DOHH2 (cell line): ENCODE measurements at regions not wholly inside any gene's neighbourhood (a gene's known extent, or its start where the extent isn't known, plus 50 kb on each side); places are given as distances from the start of the nearest gene placed in this dataset.

ENCODE experiments used
- H3F3A ChIP-seq: fragments of 200-600 bp; sonication (generic), shearing (Covaris generic); 2 replicates; pipeline ENCODE4 v1.6.0; 2016; ENCODE audit warnings: antibody characterized with exemption, mild to moderate bottlenecking; ENCODE audit not compliant: control insufficient read depth, insufficient read depth
- H3K27ac ChIP-seq: fragments of 200-600 bp; sonication (generic); 2 replicates; pipeline ENCODE4 v1.5.1; 2014; ENCODE audit warnings: low read depth, mild to moderate bottlenecking, low read length, moderate library complexity
- H3K27me3 ChIP-seq: fragments of 200-600 bp; sonication (generic); 2 replicates; pipeline ENCODE4 v1.6.1; 2014; ENCODE audit warnings: mild to moderate bottlenecking, low read length, mixed read lengths; ENCODE audit not compliant: control insufficient read depth
- H3K36me3 ChIP-seq: fragments of 200-600 bp; sonication (generic); 2 replicates; pipeline ENCODE4 v1.6.1; 2014; ENCODE audit warnings: mild to moderate bottlenecking, low read length, moderate library complexity, mixed read lengths; ENCODE audit not compliant: control insufficient read depth
- H3K4me1 ChIP-seq: fragments of 200-600 bp; sonication (generic); 2 replicates; pipeline ENCODE4 v1.6.1; 2014; ENCODE audit warnings: mild to moderate bottlenecking, low read length, mixed read lengths; ENCODE audit not compliant: control insufficient read depth
- H3K4me2 ChIP-seq: fragments of 200-600 bp; sonication (generic); 2 replicates; pipeline ENCODE4 v1.6.0; 2014; ENCODE audit warnings: mild to moderate bottlenecking, low read length, moderate library complexity
- H3K4me3 ChIP-seq: fragments of 200-600 bp; sonication (generic); 2 replicates; pipeline ENCODE4 v1.5.1; 2014; ENCODE audit warnings: mild to moderate bottlenecking, low read length, mixed read lengths
- H3K79me2 ChIP-seq: fragments of 200-600 bp; sonication (generic); 2 replicates; pipeline ENCODE4 v1.6.1; 2014; ENCODE audit warnings: mild to moderate bottlenecking, low read length, mixed read lengths; ENCODE audit not compliant: control insufficient read depth
- H3K9me2 ChIP-seq: fragments of 200-600 bp; sonication (generic); replicated peaks from 2 replicates; pipeline ENCODE4 v1.6.1; 2014; ENCODE audit warnings: mild to moderate bottlenecking, low read length, mixed read lengths; ENCODE audit not compliant: control insufficient read depth
- H3K9me3 ChIP-seq: fragments of 200-600 bp; sonication (generic); 2 replicates; pipeline ENCODE4 v1.6.1; 2014; ENCODE audit warnings: antibody characterized with exemption, low read length, mixed read lengths; ENCODE audit not compliant: control insufficient read depth, insufficient read depth
- H4K20me1 ChIP-seq: fragments of 200-600 bp; sonication (generic); 2 replicates; pipeline ENCODE4 v1.6.0; 2014; ENCODE audit warnings: low read depth, mild to moderate bottlenecking, antibody characterized with exemption, low read length, moderate library complexity; ENCODE audit not compliant: control insufficient read depth, insufficient read depth
- EZH2phosphoT487 ChIP-seq: fragments of 200-600 bp; sonication (generic); IDR thresholded peaks from 2 replicates; pipeline ENCODE4 v1.6.1; 2017; ENCODE audit warnings: borderline replicate concordance, mild to moderate bottlenecking, antibody characterized with exemption, low read length, moderate library complexity, mixed read lengths
- TF ChIP-seq, protein P1 (sequence below): fragments of 200-600 bp; sonication (generic); IDR thresholded peaks from one replicate; pipeline ENCODE4 v1.5.1; 2014; ENCODE audit warnings: antibody characterized with exemption, mild to moderate bottlenecking, low read depth, low read length; ENCODE audit not compliant: poor library complexity, severe bottlenecking

DNA sequence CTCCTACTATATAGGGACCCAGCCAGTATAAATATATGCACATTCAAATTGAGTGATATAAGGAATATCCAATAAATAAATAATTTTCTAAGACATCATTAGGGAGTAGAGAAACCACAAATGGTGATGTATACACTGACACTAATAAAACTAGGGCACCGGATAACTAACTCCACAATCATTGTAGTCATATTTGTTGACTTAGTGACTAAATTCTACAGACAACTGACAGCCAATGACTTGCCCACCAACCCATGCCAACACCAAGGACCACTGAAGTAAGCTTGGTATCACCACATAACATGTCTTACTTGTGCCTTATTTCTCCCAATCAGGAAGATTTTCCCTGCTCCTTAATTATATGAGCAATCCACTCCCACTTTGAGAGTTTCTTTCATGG lies 139.6 kb upstream of the TRPC6 start:
- Histone ChIP-seq H3K4me3 (no peak overlapping the region), H3K4me2 (no peak overlapping the region), H3K9me3 (no peaks in the 10 kb centered on the region), H3K27ac (no peak overlapping the region), H3K36me3 (no peaks in the 10 kb centered on the region), H3K27me3 (no peaks in the 10 kb centered on the region), H4K20me1 (no peaks in the 10 kb centered on the region), H3F3A (no peaks in the 10 kb centered on the region), H3K9me2 (no peaks in the 10 kb centered on the region), H3K4me1 (no peaks in the 10 kb centered on the region), H3K79me2 (no peaks in the 10 kb centered on the region)
- TF ChIP-seq, protein P1, sequence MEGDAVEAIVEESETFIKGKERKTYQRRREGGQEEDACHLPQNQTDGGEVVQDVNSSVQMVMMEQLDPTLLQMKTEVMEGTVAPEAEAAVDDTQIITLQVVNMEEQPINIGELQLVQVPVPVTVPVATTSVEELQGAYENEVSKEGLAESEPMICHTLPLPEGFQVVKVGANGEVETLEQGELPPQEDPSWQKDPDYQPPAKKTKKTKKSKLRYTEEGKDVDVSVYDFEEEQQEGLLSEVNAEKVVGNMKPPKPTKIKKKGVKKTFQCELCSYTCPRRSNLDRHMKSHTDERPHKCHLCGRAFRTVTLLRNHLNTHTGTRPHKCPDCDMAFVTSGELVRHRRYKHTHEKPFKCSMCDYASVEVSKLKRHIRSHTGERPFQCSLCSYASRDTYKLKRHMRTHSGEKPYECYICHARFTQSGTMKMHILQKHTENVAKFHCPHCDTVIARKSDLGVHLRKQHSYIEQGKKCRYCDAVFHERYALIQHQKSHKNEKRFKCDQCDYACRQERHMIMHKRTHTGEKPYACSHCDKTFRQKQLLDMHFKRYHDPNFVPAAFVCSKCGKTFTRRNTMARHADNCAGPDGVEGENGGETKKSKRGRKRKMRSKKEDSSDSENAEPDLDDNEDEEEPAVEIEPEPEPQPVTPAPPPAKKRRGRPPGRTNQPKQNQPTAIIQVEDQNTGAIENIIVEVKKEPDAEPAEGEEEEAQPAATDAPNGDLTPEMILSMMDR, result no peak
- TF ChIP-seq EZH2phosphoT487, result no peak

DNA sequence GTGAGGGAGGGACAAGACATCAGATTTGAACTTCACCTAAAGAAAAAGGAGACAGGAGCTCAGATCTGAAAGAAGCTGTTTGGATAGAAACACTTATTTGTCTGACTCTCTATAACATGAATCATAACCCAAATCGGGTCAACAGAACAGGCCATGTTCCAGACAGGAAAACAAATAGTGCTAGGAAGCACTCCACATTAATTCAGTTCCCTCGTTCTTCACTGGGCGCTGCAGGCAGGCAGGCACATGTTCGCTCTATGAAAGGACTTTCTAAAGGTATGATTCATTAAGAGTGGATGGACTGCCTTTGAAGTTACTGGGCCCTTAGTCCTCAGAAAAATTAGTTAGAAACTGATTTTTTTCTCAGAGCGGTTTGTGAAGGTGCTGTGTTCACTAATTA lies 137.5 kb upstream of the TRPC6 start:
- Histone ChIP-seq H3K79me2 (no peaks in the 10 kb centered on the region), H3K27me3 (no peaks in the 10 kb centered on the region), H4K20me1 (no peaks in the 10 kb centered on the region), H3K4me3 (no peak overlapping the region), H3K4me1 (no peaks in the 10 kb centered on the region), H3F3A (no peaks in the 10 kb centered on the region), H3K9me2 (no peaks in the 10 kb centered on the region), H3K9me3 (no peaks in the 10 kb centered on the region), H3K27ac (no peak overlapping the region), H3K4me2 (no peak overlapping the region), H3K36me3 (no peaks in the 10 kb centered on the region)
- TF ChIP-seq, protein P1, result no peak

DNA sequence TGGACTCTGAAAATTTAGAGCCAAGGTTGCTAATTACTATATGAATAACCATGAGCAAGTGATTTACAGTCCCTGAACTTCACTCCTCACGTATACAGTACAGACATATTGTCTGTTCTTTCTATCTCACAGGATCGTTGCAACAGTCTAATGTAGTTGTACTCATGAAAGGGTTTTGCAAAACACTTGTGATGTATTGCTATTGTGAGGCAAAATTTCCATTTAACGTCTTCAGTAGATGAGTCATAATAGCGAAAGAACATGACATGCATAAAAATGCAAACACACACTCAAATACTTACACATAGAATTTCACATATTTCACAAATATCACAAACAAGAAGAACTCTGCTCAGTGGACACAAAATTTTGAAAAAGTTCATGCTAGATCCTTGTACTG lies 134.6 kb upstream of the TRPC6 start:
- no peaks in the 10 kb centered on the region for H3K36me3 ChIP-seq
- no peaks in the 10 kb centered on the region for H3K9me2 ChIP-seq
- H3K4me1 ChIP-seq, result no peaks in the 10 kb centered on the region
- H3F3A ChIP-seq, result no peaks in the 10 kb centered on the region
- no peaks in the 10 kb centered on the region for H4K20me1 ChIP-seq
- H3K4me2 ChIP-seq, result no peak overlapping the region
- no peak overlapping the region for H3K4me3 ChIP-seq
- no peaks in the 10 kb centered on the region for H3K9me3 ChIP-seq
- no peak overlapping the region for H3K27ac ChIP-seq
- no peaks in the 10 kb centered on the region for H3K79me2 ChIP-seq
- no peak for TF ChIP-seq EZH2phosphoT487
- TF ChIP-seq, protein P1, result no peak
- H3K27me3 ChIP-seq, result no peaks in the 10 kb centered on the region

DNA sequence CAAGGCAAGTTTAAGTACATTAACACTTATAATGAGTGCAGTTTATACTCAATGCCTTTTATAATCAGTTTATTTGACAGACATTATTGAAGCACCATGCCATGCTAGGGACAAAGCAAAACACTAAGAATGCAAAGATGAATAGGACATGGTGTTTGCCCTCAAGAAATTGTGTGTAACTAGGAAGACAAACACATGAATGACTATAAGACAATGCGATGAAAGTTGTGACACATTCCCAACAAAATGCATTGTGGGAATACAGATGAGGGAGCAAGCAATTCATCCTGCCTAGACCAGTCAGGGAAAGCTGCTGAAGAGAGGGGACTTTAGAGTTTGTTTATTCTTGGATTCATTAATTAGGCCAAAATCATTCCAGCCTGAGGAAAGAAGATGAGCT lies 133.8 kb upstream of the TRPC6 start:
- Histone ChIP-seq H4K20me1 (no peaks in the 10 kb centered on the region), H3K9me3 (no peaks in the 10 kb centered on the region), H3K79me2 (no peaks in the 10 kb centered on the region), H3K4me3 (no peak overlapping the region), H3K4me2 (no peak overlapping the region), H3K4me1 (no peaks in the 10 kb centered on the region), H3F3A (no peaks in the 10 kb centered on the region), H3K27me3 (no peaks in the 10 kb centered on the region), H3K36me3 (no peaks in the 10 kb centered on the region), H3K9me2 (no peaks in the 10 kb centered on the region), H3K27ac (no peak overlapping the region)
- TF ChIP-seq EZH2phosphoT487, result no peak
